ENCODE measurements at regions not wholly inside any gene's neighbourhood (a gene's known extent, or its start where the extent isn't known, plus 50 kb on each side); places are given as distances from the start of the nearest gene placed in this dataset.

DNA sequence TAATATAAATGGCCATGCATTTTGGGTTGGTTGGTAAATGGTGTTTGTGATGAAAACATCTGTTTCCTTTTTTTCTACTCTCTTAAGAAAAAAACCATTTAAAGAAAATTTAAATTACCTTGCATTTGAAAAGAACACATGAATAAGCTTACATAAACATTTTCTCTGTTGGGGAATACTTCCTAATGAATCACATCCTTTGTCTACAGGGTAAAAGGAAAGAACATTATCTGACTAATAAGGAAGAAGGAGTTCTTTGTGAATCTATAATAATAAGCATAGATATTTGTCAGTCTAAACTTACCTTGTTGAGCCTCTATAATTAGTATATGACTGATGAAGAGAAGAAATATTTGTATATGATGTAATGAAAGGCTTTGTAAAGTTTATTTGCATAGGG, 254.1 kb upstream of the ZNF717 start:
- H3K4me3 ChIP-seq (ENCODE audit: control insufficient read depth, low read depth, low read length): no peak overlapping the region
- TF ChIP-seq, protein P1, sequence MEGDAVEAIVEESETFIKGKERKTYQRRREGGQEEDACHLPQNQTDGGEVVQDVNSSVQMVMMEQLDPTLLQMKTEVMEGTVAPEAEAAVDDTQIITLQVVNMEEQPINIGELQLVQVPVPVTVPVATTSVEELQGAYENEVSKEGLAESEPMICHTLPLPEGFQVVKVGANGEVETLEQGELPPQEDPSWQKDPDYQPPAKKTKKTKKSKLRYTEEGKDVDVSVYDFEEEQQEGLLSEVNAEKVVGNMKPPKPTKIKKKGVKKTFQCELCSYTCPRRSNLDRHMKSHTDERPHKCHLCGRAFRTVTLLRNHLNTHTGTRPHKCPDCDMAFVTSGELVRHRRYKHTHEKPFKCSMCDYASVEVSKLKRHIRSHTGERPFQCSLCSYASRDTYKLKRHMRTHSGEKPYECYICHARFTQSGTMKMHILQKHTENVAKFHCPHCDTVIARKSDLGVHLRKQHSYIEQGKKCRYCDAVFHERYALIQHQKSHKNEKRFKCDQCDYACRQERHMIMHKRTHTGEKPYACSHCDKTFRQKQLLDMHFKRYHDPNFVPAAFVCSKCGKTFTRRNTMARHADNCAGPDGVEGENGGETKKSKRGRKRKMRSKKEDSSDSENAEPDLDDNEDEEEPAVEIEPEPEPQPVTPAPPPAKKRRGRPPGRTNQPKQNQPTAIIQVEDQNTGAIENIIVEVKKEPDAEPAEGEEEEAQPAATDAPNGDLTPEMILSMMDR (IDR thresholded peaks at IDR 0.05; ENCODE audit: control insufficient read depth, insufficient read depth, low read depth, low read length, missing control alignments): no peak
- DNase-seq (ENCODE audit: low read depth): no peak

DNA sequence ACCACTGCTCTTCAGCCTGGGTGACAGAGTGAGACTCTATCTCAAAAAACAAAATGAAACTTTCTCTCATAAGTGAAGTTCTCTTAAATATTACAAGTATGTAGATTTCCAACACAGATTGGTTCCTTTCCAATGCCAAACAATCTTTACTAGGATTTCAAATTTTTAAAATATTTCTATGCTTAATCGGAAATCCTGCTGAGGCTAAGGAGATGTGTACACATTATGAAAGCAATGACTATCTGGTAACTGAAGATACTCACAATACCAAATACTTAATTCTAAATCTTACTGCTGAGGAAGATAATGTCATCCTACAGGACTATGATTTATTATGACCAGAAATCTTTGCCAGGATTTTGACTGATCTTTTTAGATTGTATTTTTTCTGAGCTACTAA, 255.6 kb upstream of the ZNF717 start:
- TF ChIP-seq, protein P1 (IDR thresholded peaks at IDR 0.05; ENCODE audit: control insufficient read depth, insufficient read depth, low read depth, low read length, missing control alignments): no peak
- peak; percentile 35 for DNase-seq (ENCODE audit: low read depth)
- H3K4me3 ChIP-seq (ENCODE audit: control insufficient read depth, low read depth, low read length): no peak overlapping the region

DNA sequence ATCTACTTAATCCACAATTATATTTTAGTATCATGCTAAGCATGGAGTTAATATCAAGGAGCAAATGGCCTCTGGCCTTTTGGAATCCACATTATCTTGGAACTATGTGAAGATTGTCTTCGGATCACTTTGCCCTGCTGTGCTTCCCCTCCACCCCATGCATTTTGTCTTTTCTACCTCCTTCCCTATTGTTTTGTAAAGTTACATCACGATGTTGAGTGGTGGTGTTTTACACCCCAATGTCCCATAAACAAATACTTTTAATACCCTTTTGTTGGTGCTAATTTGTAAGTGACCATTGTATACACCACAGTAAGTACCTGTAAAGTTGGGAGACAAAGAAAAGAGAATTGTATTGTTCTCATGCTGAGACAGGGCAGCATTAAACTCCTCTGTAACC, 258.4 kb upstream of the ZNF717 start:
- DNase-seq (ENCODE audit: low read depth): no peak
- H3K4me3 ChIP-seq (ENCODE audit: control insufficient read depth, low read depth, low read length): no peak overlapping the region
- TF ChIP-seq, protein P1 (IDR thresholded peaks at IDR 0.05; ENCODE audit: control insufficient read depth, insufficient read depth, low read depth, low read length, missing control alignments): no peak

DNA sequence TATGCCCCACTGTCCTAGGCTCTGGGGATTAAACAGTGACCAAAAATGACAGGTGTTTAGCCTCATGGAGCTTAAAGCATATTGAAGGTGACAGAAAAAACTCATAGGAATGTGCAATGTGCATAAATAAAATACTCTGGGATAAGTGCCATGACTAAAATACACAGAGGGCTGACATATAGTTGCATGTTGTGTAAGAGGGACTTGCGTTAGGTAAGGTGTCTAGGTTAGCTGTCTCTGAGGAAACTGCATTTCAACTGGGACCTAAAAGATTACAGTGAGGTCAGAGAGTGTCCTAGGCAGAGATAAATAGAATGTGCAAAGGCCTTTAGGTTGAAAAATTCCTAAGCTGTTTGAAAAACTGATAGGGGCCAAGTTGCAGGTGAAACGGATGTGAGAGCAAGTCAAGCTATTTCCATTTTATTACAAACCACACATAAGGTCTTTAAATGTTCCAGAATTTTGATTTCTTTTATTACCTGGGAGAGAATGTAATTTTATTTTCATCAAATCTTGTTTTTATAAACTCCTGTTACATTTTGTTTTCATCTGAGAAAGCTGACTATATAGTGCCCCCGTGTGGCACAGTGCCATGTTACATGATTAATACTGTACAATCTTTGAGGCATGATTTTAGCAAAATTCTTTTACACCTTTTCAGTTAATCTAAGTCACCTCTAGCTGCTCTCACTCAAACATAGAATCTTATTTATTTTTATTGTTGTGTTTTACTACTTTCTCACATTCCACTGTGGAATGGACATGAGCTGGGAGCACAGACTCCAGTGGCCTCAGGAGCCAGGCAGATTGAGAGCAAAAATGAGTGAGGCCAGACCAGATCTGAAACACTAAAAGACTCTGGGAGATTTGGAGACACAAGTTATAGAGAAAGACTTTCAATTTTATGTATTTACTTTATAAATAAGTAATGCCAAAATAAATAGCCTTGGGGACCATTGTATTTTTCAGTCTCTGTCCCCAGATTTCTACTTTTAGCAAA, 259.6 kb upstream of the ZNF717 start:
- DNase-seq (ENCODE audit: low read depth): no peak

DNA sequence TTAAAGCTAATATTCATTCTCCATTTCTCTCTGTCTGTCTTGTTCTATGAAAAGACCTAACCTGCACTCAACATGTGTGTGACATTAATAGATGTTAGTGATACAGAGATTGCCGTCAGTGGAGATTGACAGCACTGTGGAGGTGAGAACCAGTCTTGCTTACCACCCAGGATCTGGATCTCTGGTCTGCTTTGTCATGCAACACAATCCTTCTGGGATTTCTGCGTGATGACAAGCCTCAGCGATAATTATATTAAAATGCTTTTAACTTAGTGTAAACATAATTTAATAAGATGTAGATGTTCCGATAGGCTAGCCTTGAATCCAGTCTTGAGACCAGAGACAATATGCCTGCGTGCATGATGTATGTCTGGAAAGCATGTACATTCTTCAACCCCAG, 262.0 kb upstream of the ZNF717 start:
- TF ChIP-seq, protein P1 (IDR thresholded peaks at IDR 0.05; ENCODE audit: control insufficient read depth, insufficient read depth, low read depth, low read length, missing control alignments): no peak
- no peak for DNase-seq (ENCODE audit: low read depth)
- no peak overlapping the region for H3K4me3 ChIP-seq (ENCODE audit: control insufficient read depth, low read depth, low read length)

More for the DNA sequence above, 259.6 kb upstream of the ZNF717 start:
- no peak overlapping the region for H3K4me3 ChIP-seq (ENCODE audit: control insufficient read depth, low read depth, low read length)
- TF ChIP-seq, protein P1 (IDR thresholded peaks at IDR 0.05; ENCODE audit: control insufficient read depth, insufficient read depth, low read depth, low read length, missing control alignments): peak; percentile 64

DNA sequence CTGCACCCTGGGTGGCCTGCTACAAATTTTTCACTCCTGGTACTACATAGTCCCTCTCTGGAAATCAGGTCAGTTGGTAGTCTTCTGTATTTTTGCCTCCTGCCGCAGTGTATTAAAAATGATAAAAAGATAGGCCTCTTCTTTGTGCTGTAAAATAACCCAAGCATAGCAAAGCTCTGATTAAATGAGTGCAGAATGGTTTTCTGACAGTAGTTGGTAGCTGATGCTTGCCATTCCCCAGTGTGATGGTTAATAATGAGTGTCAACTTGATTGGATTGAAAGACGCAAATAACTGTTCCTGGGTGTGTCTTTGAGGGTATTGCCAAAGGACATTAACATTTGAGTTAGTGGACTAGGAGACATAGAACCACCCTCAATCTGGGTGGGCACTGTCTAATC, 264.4 kb upstream of the ZNF717 start:
- no peak overlapping the region for H3K4me3 ChIP-seq (ENCODE audit: control insufficient read depth, low read depth, low read length)
- DNase-seq (ENCODE audit: low read depth): no peak
- TF ChIP-seq, protein P1 (IDR thresholded peaks at IDR 0.05; ENCODE audit: control insufficient read depth, insufficient read depth, low read depth, low read length, missing control alignments): no peak
